Neural cell (in vitro differentiated cells): ENCODE measurements at regions not wholly inside any gene's neighbourhood (a gene's known extent, or its start where the extent isn't known, plus 50 kb on each side); places are given as distances from the start of the nearest gene placed in this dataset.

Experiments
- CTCF ChIP-seq: fragments of 450-650 bp; IDR thresholded peaks from 2 replicates; pipeline ENCODE4 v1.5.1; 2014; ENCODE audit warnings: antibody characterized with exemption, mild to moderate bottlenecking, moderate library complexity; ENCODE audit not compliant: poor library complexity, severe bottlenecking
- EP300 ChIP-seq: fragments of 450-650 bp; conservative IDR thresholded peaks from 2 replicates; pipeline ENCODE4 v1.6.1; 2014; ENCODE audit warnings: antibody characterized with exemption, mild to moderate bottlenecking, moderate library complexity; ENCODE audit not compliant: poor library complexity, severe bottlenecking
- EZH2 ChIP-seq: fragments of 200-600, 300-800 bp; shearing (Covaris generic), sonication (generic); IDR thresholded peaks from 2 replicates; pipeline ENCODE4 v1.6.1; 2014; ENCODE audit warnings: antibody characterized with exemption, low read length, borderline replicate concordance, mild to moderate bottlenecking; ENCODE audit not compliant: insufficient read depth, poor library complexity, severe bottlenecking
- POLR2AphosphoS5 ChIP-seq: IDR thresholded peaks from 2 replicates; pipeline ENCODE4 v1.6.1; 2012
- RAD21 ChIP-seq: fragments of 450-650 bp; conservative IDR thresholded peaks from 2 replicates; pipeline ENCODE4 v1.6.1; 2014; ENCODE audit warnings: antibody characterized with exemption, mild to moderate bottlenecking, moderate library complexity
- SMC3 ChIP-seq: fragments of 450-650 bp; conservative IDR thresholded peaks from 2 replicates; pipeline ENCODE4 v1.6.1; 2014; ENCODE audit warnings: antibody characterized with exemption, mild to moderate bottlenecking, moderate library complexity; ENCODE audit not compliant: poor library complexity
- TAF1 ChIP-seq: IDR thresholded peaks from 2 replicates; pipeline ENCODE4 v1.6.1; 2012; ENCODE audit warnings: low read depth

GRCh38 chrX:13203271-13203670 is 116.6 kb downstream of the ATXN3L start:
- TF ChIP-seq EP300, result no peak
- no peak for TF ChIP-seq SMC3
- no peak for TF ChIP-seq CTCF
- TF ChIP-seq RAD21, result no peak
- no peak for TF ChIP-seq POLR2AphosphoS5
- TF ChIP-seq TAF1, result no peak
- no peak for TF ChIP-seq EZH2
